Activated CD8-positive, alpha-beta memory T cell treated with anti-CD3 and anti-CD28 coated beads for 48 hours (primary cell): ENCODE measurements at regions not wholly inside any gene's neighbourhood (a gene's known extent, or its start where the extent isn't known, plus 50 kb on each side); places are given as distances from the start of the nearest gene placed in this dataset.
"Not testable (repeated sequence)": the region's sequence is repeated elsewhere in the genome, so short reads cannot be mapped to it uniquely, and the experiment has no call there.

Experiments used
- DNase-seq, 3 experiments: peaks; one replicate each; pipeline ENCODE4 v3.0.0-alpha.2; 2020; ENCODE audit warnings: low read depth in 2 of 3, low spot score in 2 of 3

- no peak for DNase-seq
Observed at GRCh38 chr12:47610686-47611252, 95.1 kb downstream of the RPAP3 start.

- no peak for DNase-seq
Observed at GRCh38 chr12:47609806-47610205, 96.0 kb downstream of the RPAP3 start.

- not testable (repeated sequence) for DNase-seq
Observed at GRCh38 chr12:47608671-47609070, 97.2 kb downstream of the RPAP3 start.

GRCh38 chr12:47604221-47604873 is 101.5 kb downstream of the RPAP3 start:
- DNase-seq = no peak

- no peak for DNase-seq
Observed at GRCh38 chr12:47602949-47603558, 102.8 kb downstream of the RPAP3 start.

- DNase-seq = no peak
Observed at GRCh38 chr12:47602325-47602724, 103.5 kb downstream of the RPAP3 start.

- DNase-seq = no peak
Observed at GRCh38 chr12:47601071-47601470, 104.8 kb downstream of the RPAP3 start.

GRCh38 chr12:47591795-47592194 is 114.0 kb downstream of the RPAP3 start:
- DNase-seq = no peak

- no peak for DNase-seq
Observed at GRCh38 chr12:47591361-47591791, 114.5 kb downstream of the RPAP3 start.

GRCh38 chr12:47590771-47591360 is 115.0 kb downstream of the RPAP3 start:
- no peak for DNase-seq

GRCh38 chr12:47586952-47587669 is 118.7 kb downstream of the RPAP3 start:
- DNase-seq = no peak

GRCh38 chr12:47585507-47585906 is 120.3 kb downstream of the RPAP3 start:
- no peak for DNase-seq

GRCh38 chr12:47578836-47579235 is 127.0 kb downstream of the RPAP3 start:
- DNase-seq = no peak

- DNase-seq = no peak
Observed at GRCh38 chr12:47577206-47577989, 128.4 kb downstream of the RPAP3 start.

- no peak for DNase-seq
Observed at GRCh38 chr12:47576289-47576945, 129.4 kb downstream of the RPAP3 start.

GRCh38 chr12:47574252-47575021 is 131.4 kb downstream of the RPAP3 start:
- no peak for DNase-seq

- DNase-seq = no peak
Observed at GRCh38 chr12:47573146-47573659, 132.6 kb downstream of the RPAP3 start.

- DNase-seq = no peak
Observed at GRCh38 chr12:47570151-47570550, 135.7 kb downstream of the RPAP3 start.

GRCh38 chr12:47562201-47562600 is 143.6 kb downstream of the RPAP3 start:
- no peak for DNase-seq
